ENCODE measurements at regions not wholly inside any gene's neighbourhood (a gene's known extent, or its start where the extent isn't known, plus 50 kb on each side); places are given as distances from the start of the nearest gene placed in this dataset.

DNA sequence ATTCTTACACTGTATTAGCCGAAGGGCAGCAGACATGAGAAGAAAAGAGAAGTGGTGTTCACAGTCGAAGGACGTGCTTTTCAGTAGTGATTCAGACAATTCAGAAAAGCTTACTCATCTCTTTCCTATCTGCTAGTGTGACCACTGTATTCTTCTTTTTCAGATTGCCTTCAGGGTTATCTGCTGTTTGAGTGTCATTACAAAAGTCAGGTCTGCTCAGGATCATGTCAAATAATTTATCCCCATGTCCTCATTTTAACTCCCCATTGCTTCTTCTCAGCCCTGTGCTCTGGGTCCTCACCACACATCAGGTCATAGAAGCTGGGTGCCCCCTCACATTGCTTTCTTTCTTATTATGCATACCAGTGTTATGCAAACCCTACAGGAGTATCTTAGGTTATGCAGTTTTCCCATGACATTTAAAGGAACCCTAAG, 394.0 kb downstream of the CETN3 start:
- TF ChIP-seq POLR2AphosphoS5 (IDR thresholded peaks at IDR 0.05; ENCODE audit: insufficient read depth in 1 of 2, low read depth in 1 of 2) (no peak), POLR2A (IDR thresholded peaks at IDR 0.05) (no peak)
- TF ChIP-seq, protein P1, sequence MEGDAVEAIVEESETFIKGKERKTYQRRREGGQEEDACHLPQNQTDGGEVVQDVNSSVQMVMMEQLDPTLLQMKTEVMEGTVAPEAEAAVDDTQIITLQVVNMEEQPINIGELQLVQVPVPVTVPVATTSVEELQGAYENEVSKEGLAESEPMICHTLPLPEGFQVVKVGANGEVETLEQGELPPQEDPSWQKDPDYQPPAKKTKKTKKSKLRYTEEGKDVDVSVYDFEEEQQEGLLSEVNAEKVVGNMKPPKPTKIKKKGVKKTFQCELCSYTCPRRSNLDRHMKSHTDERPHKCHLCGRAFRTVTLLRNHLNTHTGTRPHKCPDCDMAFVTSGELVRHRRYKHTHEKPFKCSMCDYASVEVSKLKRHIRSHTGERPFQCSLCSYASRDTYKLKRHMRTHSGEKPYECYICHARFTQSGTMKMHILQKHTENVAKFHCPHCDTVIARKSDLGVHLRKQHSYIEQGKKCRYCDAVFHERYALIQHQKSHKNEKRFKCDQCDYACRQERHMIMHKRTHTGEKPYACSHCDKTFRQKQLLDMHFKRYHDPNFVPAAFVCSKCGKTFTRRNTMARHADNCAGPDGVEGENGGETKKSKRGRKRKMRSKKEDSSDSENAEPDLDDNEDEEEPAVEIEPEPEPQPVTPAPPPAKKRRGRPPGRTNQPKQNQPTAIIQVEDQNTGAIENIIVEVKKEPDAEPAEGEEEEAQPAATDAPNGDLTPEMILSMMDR (IDR thresholded peaks at IDR 0.05), result no peak
